GM23338 (cell line): ENCODE measurements at regions not wholly inside any gene's neighbourhood (a gene's known extent, or its start where the extent isn't known, plus 50 kb on each side); places are given as distances from the start of the nearest gene placed in this dataset.

ENCODE experiments used
- CREB1 ChIP-seq: fragments of 250-450 bp; sonication (Bioruptor Pico); IDR thresholded peaks from 2 replicates; pipeline ENCODE4 v1.5.0; 2020; ENCODE audit warnings: low read depth, mild to moderate bottlenecking, moderate library complexity
- ETS1 ChIP-seq: IDR thresholded peaks from 2 replicates; pipeline ENCODE4 v1.6.1; 2016; ENCODE audit warnings: antibody characterized with exemption
- EZH2 ChIP-seq: fragments of 200-600 bp; sonication (generic); IDR thresholded peaks from one replicate; pipeline ENCODE4 v1.8.0; 2017; ENCODE audit warnings: antibody characterized with exemption, mild to moderate bottlenecking, low read depth; ENCODE audit not compliant: unreplicated experiment
- EZH2phosphoT487 ChIP-seq: fragments of 200-600 bp; sonication (generic); IDR thresholded peaks from one replicate; pipeline ENCODE4 v1.8.1; 2018; ENCODE audit warnings: antibody characterized with exemption; ENCODE audit not compliant: unreplicated experiment
- JUNB ChIP-seq: IDR thresholded peaks from one replicate; pipeline ENCODE4 v1.6.1; 2016; ENCODE audit warnings: antibody characterized with exemption; ENCODE audit not compliant: unreplicated experiment
- NANOG ChIP-seq: IDR thresholded peaks from 2 replicates; pipeline ENCODE4 v1.6.1; 2016; ENCODE audit warnings: antibody characterized with exemption, borderline replicate concordance
- POLR2AphosphoS5 ChIP-seq: IDR thresholded peaks from 2 replicates; pipeline ENCODE4 v1.6.1; 2016; ENCODE audit warnings: antibody characterized with exemption, low read depth
- STAT1 ChIP-seq: IDR thresholded peaks from one replicate; pipeline ENCODE4 v1.6.1; 2016; ENCODE audit warnings: antibody characterized with exemption; ENCODE audit not compliant: unreplicated experiment
- ZNF114 ChIP-seq: fragments of 250-450 bp; sonication (Bioruptor Pico); IDR thresholded peaks from 2 replicates; pipeline ENCODE4 v1.5.0; 2020; ENCODE audit warnings: mild to moderate bottlenecking, moderate library complexity
- ZNF331 ChIP-seq: fragments of 250-450 bp; sonication (Bioruptor Pico); IDR thresholded peaks from 2 replicates; pipeline ENCODE4 v1.5.0; 2020; ENCODE audit warnings: low read depth, mild to moderate bottlenecking, moderate library complexity
- TF ChIP-seq, protein P1 (sequence below), 2 experiments: fragments of 200-600 bp in 1 of 2; sonication (generic) in 1 of 2; conservative IDR thresholded peaks; 2 replicates each; pipeline versions ENCODE4 v1.5.1 to v1.6.1; 2016 to 2017; ENCODE audit warnings: antibody characterized with exemption in 2 of 2, low read depth in 2 of 2, mild to moderate bottlenecking in 2 of 2, moderate library complexity in 1 of 2
- TF ChIP-seq, protein P2 (sequence below): IDR thresholded peaks from one replicate; pipeline ENCODE4 v1.6.1; 2018; ENCODE audit warnings: antibody characterized with exemption; ENCODE audit not compliant: unreplicated experiment
- TF ChIP-seq, protein P3 (sequence below): fragments of 250-450 bp; sonication (Bioruptor Pico); IDR thresholded peaks from 2 replicates; pipeline ENCODE4 v1.5.0; 2020; ENCODE audit warnings: mild to moderate bottlenecking, moderate library complexity

DNA sequence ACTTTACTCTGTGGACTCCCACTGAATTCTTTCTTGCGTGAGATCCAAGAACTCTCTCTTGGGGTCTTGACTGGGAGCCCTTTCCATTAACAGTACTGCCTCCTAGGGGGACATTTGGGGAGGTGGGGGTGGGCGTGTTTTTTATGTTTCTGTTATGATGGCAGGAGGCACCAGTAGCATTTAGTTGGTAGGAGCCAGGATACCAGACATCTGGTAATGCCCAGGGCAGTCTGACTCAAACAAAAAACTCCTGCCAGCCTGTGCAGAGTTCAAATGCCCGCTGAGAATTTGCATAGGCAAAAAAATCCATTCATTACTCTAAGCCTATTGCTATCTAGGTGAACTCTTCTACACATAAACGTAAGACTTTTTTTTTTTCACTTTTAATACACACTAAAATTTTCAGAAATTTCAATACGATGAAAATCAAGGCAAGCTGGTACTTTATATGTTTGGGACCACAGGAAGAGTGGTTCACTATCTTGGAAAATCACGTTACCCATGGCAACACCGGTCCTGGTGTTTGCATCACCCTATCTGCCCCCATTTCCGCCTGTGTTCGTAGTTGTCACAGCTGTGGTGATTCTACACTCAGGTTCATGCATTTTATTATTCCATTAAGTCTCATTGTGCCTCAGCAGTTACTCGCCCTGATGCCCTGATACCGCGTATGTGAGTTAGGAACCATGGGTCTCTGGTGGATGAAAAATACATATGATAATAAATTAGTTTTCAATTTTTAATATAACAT is 121.1 kb upstream of the XYLT1 start:
- TF ChIP-seq EZH2 (no peak), POLR2AphosphoS5 (no peak), NANOG (no peak), CREB1 (no peak), JUNB (no peak), EZH2phosphoT487 (no peak), STAT1 (no peak), ZNF114 (CRISPR knock-in tag) (no peak), ETS1 (no peak), ZNF331 (no peak)
- TF ChIP-seq, protein P1, sequence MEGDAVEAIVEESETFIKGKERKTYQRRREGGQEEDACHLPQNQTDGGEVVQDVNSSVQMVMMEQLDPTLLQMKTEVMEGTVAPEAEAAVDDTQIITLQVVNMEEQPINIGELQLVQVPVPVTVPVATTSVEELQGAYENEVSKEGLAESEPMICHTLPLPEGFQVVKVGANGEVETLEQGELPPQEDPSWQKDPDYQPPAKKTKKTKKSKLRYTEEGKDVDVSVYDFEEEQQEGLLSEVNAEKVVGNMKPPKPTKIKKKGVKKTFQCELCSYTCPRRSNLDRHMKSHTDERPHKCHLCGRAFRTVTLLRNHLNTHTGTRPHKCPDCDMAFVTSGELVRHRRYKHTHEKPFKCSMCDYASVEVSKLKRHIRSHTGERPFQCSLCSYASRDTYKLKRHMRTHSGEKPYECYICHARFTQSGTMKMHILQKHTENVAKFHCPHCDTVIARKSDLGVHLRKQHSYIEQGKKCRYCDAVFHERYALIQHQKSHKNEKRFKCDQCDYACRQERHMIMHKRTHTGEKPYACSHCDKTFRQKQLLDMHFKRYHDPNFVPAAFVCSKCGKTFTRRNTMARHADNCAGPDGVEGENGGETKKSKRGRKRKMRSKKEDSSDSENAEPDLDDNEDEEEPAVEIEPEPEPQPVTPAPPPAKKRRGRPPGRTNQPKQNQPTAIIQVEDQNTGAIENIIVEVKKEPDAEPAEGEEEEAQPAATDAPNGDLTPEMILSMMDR (conservative IDR thresholded peaks at IDR 0.05; ENCODE audit: low read depth in 2 of 2): peak; percentile 1 to 28; a peak in 1 of 4 replicates
- TF ChIP-seq, protein P2, sequence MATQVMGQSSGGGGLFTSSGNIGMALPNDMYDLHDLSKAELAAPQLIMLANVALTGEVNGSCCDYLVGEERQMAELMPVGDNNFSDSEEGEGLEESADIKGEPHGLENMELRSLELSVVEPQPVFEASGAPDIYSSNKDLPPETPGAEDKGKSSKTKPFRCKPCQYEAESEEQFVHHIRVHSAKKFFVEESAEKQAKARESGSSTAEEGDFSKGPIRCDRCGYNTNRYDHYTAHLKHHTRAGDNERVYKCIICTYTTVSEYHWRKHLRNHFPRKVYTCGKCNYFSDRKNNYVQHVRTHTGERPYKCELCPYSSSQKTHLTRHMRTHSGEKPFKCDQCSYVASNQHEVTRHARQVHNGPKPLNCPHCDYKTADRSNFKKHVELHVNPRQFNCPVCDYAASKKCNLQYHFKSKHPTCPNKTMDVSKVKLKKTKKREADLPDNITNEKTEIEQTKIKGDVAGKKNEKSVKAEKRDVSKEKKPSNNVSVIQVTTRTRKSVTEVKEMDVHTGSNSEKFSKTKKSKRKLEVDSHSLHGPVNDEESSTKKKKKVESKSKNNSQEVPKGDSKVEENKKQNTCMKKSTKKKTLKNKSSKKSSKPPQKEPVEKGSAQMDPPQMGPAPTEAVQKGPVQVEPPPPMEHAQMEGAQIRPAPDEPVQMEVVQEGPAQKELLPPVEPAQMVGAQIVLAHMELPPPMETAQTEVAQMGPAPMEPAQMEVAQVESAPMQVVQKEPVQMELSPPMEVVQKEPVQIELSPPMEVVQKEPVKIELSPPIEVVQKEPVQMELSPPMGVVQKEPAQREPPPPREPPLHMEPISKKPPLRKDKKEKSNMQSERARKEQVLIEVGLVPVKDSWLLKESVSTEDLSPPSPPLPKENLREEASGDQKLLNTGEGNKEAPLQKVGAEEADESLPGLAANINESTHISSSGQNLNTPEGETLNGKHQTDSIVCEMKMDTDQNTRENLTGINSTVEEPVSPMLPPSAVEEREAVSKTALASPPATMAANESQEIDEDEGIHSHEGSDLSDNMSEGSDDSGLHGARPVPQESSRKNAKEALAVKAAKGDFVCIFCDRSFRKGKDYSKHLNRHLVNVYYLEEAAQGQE: no peak
- TF ChIP-seq, protein P3, sequence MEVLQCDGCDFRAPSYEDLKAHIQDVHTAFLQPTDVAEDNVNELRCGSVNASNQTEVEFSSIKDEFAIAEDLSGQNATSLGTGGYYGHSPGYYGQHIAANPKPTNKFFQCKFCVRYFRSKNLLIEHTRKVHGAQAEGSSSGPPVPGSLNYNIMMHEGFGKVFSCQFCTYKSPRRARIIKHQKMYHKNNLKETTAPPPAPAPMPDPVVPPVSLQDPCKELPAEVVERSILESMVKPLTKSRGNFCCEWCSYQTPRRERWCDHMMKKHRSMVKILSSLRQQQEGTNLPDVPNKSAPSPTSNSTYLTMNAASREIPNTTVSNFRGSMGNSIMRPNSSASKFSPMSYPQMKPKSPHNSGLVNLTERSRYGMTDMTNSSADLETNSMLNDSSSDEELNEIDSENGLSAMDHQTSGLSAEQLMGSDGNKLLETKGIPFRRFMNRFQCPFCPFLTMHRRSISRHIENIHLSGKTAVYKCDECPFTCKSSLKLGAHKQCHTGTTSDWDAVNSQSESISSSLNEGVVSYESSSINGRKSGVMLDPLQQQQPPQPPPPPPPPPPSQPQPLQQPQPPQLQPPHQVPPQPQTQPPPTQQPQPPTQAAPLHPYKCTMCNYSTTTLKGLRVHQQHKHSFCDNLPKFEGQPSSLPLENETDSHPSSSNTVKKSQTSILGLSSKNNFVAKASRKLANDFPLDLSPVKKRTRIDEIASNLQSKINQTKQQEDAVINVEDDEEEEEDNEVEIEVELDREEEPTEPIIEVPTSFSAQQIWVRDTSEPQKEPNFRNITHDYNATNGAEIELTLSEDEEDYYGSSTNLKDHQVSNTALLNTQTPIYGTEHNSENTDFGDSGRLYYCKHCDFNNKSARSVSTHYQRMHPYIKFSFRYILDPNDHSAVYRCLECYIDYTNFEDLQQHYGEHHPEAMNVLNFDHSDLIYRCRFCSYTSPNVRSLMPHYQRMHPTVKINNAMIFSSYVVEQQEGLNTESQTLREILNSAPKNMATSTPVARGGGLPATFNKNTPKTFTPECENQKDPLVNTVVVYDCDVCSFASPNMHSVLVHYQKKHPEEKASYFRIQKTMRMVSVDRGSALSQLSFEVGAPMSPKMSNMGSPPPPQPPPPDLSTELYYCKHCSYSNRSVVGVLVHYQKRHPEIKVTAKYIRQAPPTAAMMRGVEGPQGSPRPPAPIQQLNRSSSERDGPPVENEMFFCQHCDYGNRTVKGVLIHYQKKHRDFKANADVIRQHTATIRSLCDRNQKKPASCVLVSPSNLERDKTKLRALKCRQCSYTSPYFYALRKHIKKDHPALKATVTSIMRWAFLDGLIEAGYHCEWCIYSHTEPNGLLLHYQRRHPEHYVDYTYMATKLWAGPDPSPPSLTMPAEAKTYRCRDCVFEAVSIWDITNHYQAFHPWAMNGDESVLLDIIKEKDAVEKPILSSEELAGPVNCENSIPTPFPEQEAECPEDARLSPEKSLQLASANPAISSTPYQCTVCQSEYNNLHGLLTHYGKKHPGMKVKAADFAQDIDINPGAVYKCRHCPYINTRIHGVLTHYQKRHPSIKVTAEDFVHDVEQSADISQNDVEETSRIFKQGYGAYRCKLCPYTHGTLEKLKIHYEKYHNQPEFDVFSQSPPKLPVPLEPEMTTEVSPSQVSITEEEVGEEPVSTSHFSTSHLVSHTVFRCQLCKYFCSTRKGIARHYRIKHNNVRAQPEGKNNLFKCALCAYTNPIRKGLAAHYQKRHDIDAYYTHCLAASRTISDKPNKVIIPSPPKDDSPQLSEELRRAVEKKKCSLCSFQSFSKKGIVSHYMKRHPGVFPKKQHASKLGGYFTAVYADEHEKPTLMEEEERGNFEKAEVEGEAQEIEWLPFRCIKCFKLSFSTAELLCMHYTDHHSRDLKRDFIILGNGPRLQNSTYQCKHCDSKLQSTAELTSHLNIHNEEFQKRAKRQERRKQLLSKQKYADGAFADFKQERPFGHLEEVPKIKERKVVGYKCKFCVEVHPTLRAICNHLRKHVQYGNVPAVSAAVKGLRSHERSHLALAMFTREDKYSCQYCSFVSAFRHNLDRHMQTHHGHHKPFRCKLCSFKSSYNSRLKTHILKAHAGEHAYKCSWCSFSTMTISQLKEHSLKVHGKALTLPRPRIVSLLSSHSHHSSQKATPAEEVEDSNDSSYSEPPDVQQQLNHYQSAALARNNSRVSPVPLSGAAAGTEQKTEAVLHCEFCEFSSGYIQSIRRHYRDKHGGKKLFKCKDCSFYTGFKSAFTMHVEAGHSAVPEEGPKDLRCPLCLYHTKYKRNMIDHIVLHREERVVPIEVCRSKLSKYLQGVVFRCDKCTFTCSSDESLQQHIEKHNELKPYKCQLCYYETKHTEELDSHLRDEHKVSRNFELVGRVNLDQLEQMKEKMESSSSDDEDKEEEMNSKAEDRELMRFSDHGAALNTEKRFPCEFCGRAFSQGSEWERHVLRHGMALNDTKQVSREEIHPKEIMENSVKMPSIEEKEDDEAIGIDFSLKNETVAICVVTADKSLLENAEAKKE: no peak
